ENCODE measurements at regions not wholly inside any gene's neighbourhood (a gene's known extent, or its start where the extent isn't known, plus 50 kb on each side); places are given as distances from the start of the nearest gene placed in this dataset.
A peak's percentile ranks its signal among the peaks of the same experiment; 100 is the strongest.

DNA sequence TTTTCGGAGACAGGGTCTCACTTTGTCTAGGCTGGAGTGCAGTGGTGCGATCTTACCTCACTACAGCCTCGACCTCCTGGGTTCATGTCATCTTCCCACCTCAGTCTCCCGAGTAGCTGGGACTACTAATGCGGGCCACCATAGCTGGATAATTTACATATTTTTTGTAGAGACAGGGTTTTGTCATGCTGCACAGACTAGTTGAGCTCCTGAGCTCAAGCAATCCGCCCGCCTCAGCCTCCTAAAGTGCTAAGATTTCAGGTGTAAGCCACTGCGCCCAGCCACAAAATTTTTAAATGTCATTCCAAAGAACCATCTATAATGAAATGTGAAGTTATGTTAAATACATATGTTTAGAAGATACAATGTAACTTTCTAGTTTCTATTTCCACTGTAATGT lies 4747.7 kb upstream of the OR11H1 start:
- 52 to 55% methylated on average over 8 of the region's 8 CpGs for WGBS, 2 donors
- peaks cover 0 to 90% (median 6%) of the 10 kb centered on the region in 11 donors for H3K9me3 ChIP-seq
- DNase-seq (no peak), ATAC-seq (peak in 2 of 8 donors; percentile 10 to 11)
- intact Hi-C loops (cut with DNase I) = no loop called here
- H3K27ac ChIP-seq = no peak overlapping the region
- no peak overlapping the region for H3K4me3 ChIP-seq
- no peaks in the 10 kb centered on the region for H3K36me3 ChIP-seq
- no peaks in the 10 kb centered on the region for H3K4me1 ChIP-seq
- peaks cover 0 to 4% (median 0%) of the 10 kb centered on the region in 7 donors for H3K27me3 ChIP-seq
- TF ChIP-seq, protein P1, sequence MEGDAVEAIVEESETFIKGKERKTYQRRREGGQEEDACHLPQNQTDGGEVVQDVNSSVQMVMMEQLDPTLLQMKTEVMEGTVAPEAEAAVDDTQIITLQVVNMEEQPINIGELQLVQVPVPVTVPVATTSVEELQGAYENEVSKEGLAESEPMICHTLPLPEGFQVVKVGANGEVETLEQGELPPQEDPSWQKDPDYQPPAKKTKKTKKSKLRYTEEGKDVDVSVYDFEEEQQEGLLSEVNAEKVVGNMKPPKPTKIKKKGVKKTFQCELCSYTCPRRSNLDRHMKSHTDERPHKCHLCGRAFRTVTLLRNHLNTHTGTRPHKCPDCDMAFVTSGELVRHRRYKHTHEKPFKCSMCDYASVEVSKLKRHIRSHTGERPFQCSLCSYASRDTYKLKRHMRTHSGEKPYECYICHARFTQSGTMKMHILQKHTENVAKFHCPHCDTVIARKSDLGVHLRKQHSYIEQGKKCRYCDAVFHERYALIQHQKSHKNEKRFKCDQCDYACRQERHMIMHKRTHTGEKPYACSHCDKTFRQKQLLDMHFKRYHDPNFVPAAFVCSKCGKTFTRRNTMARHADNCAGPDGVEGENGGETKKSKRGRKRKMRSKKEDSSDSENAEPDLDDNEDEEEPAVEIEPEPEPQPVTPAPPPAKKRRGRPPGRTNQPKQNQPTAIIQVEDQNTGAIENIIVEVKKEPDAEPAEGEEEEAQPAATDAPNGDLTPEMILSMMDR (IDR thresholded peaks at IDR 0.05) = no peak

DNA sequence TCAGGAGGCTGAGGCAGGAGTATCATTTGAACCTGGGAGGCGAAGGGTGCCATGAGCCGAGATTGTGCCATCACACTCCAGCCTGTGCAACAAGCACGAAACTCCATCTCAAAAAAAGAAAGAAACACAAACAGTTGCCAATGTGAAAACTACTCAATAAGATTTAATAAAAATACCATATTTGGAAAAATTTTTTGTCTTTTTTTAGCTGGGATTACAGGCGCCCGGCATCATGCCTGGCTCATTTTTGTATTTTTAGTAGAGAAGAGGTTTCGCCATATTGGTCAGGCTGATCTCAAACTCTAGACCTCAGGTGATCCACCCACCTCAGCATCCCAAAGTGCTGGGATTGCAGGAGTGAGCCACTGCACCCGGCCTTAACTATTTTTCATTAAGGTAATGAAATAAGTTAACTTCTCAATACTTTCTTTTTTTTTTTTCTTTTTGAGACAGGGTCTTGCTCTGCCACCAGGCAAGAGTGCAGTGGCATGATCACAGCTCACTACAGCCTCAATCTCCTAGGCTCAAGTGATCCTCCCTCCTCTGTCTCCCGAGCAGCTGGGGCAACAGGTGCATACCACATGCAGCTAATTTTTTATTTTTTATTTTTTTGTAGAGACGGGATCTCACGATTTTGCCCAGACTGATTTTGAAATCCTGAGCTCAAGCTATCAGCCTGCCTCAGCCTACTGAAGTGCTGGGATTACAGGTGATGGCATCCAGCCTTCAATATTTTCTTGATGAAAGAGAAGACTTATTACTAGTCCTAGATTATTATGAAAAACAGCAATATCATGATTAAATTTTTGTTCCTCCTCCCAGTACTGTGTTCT lies 4746.2 kb upstream of the OR11H1 start:
- intact Hi-C loops (cut with DNase I) = no loop called here
- Histone ChIP-seq H3K36me3 (no peaks in the 10 kb centered on the region), H3K4me1 (no peaks in the 10 kb centered on the region), H3K9me3 (peaks cover 0 to 75% (median 6%) of the 10 kb centered on the region in 11 donors), H3K4me3 (no peak overlapping the region), H3K27ac (no peak overlapping the region), H3K27me3 (no peaks in the 10 kb centered on the region)
- 69 to 72% methylated on average over 10 of the region's 10 CpGs for WGBS, 2 donors
- ATAC-seq = no peak
- DNase-seq = no peak
- TF ChIP-seq, protein P1 (IDR thresholded peaks at IDR 0.05) = no peak

Measured in heart right ventricle (tissue), 16 donors.